ENCODE measurements at regions not wholly inside any gene's neighbourhood (a gene's known extent, or its start where the extent isn't known, plus 50 kb on each side); places are given as distances from the start of the nearest gene placed in this dataset.
"Not testable (repeated sequence)": the region's sequence is repeated elsewhere in the genome, so short reads cannot be mapped to it uniquely, and the experiment has no call there.

DNA sequence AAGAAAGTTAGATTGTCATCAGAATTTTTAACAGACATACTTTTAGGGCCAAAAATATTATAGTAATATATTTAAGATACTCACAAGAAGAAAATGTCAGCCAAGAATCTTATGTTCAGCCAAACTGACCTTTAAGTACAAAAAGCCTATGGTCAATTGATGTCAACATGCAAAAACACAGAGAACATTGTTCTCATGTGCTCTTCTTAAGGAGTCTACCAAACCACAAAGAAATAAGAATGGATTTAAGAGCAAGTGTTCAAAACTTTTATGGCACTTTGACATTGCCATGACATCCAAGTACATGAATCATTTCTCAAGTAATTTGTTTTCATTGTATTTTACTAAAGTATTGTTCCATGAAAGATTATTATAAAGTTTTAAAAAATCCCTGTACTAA lies 180.4 kb downstream of the TMEM26 start:
- in situ Hi-C loops (cut with MboI; ENCODE audit: low sequenced_read_pairs, unreplicated experiment): no loop called here
- DNase-seq (ENCODE audit: low spot score): no peak
- TF ChIP-seq, protein P1, sequence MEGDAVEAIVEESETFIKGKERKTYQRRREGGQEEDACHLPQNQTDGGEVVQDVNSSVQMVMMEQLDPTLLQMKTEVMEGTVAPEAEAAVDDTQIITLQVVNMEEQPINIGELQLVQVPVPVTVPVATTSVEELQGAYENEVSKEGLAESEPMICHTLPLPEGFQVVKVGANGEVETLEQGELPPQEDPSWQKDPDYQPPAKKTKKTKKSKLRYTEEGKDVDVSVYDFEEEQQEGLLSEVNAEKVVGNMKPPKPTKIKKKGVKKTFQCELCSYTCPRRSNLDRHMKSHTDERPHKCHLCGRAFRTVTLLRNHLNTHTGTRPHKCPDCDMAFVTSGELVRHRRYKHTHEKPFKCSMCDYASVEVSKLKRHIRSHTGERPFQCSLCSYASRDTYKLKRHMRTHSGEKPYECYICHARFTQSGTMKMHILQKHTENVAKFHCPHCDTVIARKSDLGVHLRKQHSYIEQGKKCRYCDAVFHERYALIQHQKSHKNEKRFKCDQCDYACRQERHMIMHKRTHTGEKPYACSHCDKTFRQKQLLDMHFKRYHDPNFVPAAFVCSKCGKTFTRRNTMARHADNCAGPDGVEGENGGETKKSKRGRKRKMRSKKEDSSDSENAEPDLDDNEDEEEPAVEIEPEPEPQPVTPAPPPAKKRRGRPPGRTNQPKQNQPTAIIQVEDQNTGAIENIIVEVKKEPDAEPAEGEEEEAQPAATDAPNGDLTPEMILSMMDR (IDR thresholded peaks at IDR 0.05; ENCODE audit: borderline replicate concordance, control extremely low read depth, extremely low read depth, insufficient read depth, missing control alignments): no peak

DNA sequence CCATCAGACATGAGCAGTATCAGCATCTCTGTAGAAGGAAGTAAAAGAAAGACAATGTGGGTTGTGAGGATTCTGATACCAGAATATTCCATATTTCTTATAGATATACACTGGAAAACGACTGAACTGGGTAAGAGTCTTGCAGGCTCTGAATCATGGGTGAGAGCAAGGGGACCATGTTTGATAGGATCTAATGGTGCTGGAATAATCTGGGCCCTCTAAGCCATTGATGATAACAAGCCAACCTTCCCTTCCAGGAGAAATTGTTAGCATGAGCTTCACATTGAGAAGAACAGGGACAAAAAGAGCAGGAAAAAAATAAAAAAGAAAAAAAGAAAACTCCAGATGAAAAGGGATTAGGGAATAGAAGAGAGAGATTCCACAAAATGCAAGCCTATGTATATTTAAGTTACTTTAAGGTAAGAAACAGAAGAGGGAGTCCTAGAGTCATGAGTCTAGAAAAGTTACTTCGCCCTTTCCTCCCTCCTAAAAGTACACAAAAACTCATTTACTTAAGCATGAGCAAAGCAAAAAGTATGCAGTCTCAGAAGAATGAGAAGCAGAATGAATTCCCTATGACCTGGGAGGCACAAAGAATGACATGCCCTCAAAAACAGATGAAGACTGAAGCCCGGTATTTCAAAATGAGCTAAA lies 181.9 kb downstream of the TMEM26 start:
- DNase-seq (ENCODE audit: low spot score): no peak
- TF ChIP-seq, protein P1 (IDR thresholded peaks at IDR 0.05; ENCODE audit: borderline replicate concordance, control extremely low read depth, extremely low read depth, insufficient read depth, missing control alignments): no peak
- in situ Hi-C loops (cut with MboI; ENCODE audit: low sequenced_read_pairs, unreplicated experiment): no loop called here

DNA sequence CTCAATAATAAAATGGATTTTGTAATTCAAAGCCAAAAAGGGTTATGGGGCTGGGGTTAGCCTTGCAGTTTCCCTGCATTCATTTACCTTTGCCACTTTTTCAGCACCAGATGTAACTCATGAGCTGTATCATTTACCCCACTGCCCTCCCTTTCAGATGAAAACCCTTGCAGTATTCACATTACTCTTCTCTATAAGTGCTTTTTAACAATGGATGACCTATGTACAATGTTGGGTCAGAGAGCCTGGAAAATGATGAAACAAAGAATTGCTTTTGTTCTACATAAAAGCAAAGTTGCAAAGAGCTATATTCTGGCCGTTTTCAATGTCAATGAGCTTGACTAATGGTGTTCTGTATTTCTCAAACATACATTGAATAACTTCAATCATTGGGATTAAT lies 189.7 kb downstream of the TMEM26 start:
- in situ Hi-C loops (cut with MboI; ENCODE audit: low sequenced_read_pairs, unreplicated experiment): no loop called here
- TF ChIP-seq, protein P1 (IDR thresholded peaks at IDR 0.05; ENCODE audit: borderline replicate concordance, control extremely low read depth, extremely low read depth, insufficient read depth, missing control alignments): no peak
- DNase-seq (ENCODE audit: low spot score): no peak

DNA sequence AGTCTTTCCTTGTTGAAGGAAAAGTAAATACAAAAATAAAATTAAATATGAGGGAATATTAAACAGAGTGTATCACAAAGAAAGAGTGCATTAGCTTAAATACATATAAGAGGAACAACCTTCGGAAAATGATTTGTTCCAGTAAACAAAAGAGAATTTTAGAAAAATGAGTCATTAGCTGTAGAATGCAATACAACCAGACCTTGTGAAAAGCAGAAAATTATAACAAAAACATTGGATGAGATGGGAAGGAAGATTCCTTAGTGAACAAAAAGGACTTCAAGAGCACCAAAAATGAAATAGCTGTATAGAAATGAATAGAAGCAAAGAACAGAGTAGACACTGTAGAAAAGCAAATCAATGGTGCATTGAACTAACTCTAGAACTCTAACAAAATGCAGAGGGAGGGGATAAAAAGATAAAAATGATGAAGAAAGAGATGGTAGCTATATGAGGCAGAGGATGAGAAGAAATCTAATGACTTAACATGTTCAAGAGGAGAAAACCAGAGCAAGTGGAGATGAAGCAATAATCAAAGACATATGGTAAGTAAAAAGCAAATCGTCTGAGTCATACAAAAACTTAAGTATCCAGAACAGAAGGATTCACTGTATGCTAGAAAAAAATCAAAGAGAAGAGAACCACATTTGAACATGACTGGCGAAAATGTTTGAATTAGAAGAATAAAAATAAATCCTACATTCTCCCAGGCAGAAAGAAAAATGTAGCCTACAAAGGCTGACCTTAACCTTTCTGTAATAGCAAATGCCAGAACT lies 190.5 kb downstream of the TMEM26 start:
- TF ChIP-seq, protein P1 (IDR thresholded peaks at IDR 0.05; ENCODE audit: borderline replicate concordance, control extremely low read depth, extremely low read depth, insufficient read depth, missing control alignments): no peak
- DNase-seq (ENCODE audit: low spot score): no peak
- in situ Hi-C loops (cut with MboI; ENCODE audit: low sequenced_read_pairs, unreplicated experiment): no loop called here

DNA sequence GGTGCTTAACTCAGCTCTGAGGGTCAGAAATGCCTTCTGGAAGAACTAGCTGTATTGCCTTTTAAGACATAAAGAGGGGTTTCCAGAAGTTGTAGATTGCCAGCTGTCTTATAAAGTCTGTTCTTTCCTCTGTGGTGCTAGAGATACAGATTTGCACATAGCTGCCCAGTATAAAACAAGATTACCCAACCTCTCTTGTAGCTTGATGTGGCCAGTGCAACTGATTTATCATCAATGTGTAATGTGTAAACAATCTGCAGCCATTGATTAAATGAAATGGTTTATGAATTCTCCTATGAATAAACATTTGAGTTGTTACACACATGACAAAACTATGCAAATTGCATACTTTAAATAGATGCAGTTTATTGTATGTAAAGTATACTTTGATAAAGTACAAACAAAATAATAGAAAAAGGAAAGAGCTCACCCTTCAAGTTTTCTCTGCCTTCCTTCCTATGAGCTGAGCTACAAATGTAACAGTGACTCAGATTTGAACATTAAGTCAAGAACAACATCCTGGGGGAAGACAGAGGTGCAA lies 195.2 kb downstream of the TMEM26 start:
- no peak for DNase-seq (ENCODE audit: low spot score)
- in situ Hi-C loops (cut with MboI; ENCODE audit: low sequenced_read_pairs, unreplicated experiment): no loop called here
- TF ChIP-seq, protein P1 (IDR thresholded peaks at IDR 0.05; ENCODE audit: borderline replicate concordance, control extremely low read depth, extremely low read depth, insufficient read depth, missing control alignments): no peak

DNA sequence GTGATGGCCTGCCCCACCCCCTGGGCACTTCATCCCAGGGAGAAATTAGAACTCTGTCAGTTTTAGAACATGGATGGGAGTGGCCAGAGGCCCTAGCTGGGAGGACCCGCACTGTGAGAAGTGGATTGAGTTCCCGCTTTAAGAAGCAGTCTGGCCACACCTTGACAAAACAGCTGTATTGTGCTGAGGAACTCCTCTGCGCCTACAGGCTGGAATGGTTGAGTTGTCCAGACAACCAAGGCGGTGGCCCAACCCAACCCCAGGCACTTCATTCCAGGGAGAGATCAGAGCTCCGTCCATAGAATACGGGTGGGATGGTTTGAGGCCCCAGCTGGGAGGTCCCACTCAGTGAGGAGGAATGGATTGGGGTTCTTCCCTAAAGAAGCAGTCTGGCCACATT lies 196.0 kb downstream of the TMEM26 start:
- in situ Hi-C loops (cut with MboI; ENCODE audit: low sequenced_read_pairs, unreplicated experiment): no loop called here
- TF ChIP-seq, protein P1 (IDR thresholded peaks at IDR 0.05; ENCODE audit: borderline replicate concordance, control extremely low read depth, extremely low read depth, insufficient read depth, missing control alignments): no peak
- DNase-seq (ENCODE audit: low spot score): no peak

DNA sequence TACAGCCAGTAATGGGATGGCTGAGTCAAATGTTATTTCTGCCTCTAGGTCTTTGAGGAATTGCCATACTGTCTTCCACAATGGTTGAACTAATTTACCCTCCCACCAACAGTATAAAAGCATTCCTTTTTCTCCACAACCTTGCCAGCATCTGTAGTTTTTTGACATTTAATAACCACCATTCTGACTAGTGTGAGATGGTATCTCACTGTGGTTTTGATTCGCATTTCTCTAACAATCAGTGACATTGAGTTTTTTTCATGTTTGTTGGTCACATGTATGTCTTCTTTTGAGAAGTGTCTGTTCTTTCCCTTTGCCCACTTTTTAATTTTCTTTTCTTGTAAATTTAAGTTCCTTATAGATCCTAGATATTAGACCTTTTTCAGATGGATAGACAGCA lies 200.9 kb downstream of the TMEM26 start:
- not testable (repeated sequence) for DNase-seq (ENCODE audit: low spot score)

More for the DNA sequence above, 200.9 kb downstream of the TMEM26 start:
- in situ Hi-C loops (cut with MboI; ENCODE audit: low sequenced_read_pairs, unreplicated experiment): not testable (repeated sequence)
